HG03460 (cell line): ENCODE measurements at regions not wholly inside any gene's neighbourhood (a gene's known extent, or its start where the extent isn't known, plus 50 kb on each side); places are given as distances from the start of the nearest gene placed in this dataset.
"Not testable (repeated sequence)": the region's sequence is repeated elsewhere in the genome, so short reads cannot be mapped to it uniquely, and the experiment has no call there.

Experiments used
- ATAC-seq: cut with Tn5 transposase; IDR thresholded peaks from one replicate; pipeline ENCODE4 v1.9.1; 2021; ENCODE audit not compliant: unreplicated experiment

- no peak for ATAC-seq
Observed at GRCh38 chr12:58615576-58615975, 304.7 kb downstream of the LRIG3 start.

- ATAC-seq: no peak
Observed at GRCh38 chr12:58616618-58617017, 303.7 kb downstream of the LRIG3 start.

- no peak for ATAC-seq
Observed at GRCh38 chr12:58621126-58621525, 299.2 kb downstream of the LRIG3 start.

DNA sequence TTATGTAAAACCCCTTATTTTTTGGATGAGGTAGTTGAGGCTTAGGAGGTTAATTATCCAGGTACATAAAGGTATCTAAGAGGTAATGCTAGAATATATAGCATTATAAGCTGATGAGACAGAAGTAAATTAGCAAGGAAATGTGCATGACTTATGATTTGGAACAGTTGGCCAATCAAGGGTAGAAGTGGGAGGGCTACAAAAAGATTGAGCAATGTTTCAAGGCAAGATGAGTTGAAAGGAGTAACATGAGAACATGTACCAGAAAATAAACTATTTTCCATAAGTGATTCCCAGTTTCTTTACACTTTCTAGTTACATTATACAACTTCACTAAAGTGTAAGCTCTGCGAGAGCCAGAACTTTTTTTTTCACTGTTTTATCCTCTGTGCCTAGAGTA lies 290.9 kb downstream of the LRIG3 start:
- ATAC-seq: no peak

DNA sequence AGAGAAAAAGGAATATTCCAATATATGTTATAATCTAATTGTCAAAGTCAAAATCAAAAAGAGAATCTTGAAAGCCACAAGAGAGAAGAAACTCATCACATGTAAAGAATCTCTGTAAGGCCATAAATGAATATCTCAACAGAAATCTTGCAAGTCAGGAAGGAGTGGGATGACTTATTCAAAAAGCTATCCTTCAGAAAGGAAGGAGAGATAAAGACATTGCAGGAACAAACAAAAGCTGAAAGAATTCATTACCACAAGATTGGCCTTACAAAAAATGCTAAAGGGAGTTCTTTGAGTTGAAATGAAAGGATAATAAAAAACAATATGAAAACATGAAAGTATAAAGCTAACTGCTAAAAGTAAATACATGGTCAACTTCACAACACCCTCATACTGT lies 286.8 kb downstream of the LRIG3 start:
- ATAC-seq: no peak

DNA sequence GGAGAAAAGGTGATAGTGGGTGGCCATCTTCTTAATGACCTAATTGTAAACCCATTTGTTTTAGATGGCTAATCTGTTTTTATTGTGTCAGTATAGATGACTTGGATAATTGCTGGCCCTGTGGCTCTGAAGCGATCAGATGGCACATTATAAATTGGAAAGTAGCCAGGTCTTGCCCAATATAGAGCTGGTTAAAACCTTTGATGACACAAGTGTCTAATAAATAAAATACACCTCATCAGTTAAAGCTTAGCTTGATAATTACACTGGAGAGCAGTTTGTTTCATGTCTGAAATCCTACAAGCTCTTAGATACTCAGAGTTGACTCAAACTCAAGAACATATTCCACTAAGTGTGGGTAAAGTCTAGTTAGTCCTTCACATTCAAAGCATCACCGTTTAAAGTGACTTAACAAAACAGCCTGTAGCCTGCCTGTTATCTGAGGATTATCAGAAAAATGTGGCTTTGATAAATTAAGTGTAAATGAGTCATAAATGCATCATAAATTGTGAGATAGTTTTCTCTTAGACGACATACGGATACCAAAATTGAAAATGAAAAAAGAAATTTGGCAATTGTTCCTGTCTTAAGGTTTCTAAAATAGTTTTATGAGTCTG lies 280.9 kb downstream of the LRIG3 start:
- ATAC-seq: no peak

DNA sequence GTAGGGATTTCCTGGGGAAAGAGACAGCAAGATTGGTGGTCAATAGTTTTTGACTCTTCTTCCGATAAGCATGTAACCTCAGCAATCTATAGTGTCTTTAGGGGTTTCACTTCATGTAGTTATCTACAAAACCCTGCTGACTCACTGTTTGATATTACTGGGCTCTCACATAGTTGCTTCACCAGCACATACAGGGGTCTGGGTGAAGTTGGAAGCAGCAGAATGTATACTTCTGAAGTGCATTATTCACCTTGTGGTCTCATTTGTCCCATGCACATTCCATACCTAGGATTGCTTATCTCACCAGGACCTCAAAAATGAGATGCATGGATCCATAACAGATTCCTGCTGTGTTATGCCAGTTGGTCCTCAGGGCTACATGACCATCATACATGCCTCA lies 280.0 kb downstream of the LRIG3 start:
- no peak for ATAC-seq

- ATAC-seq: no peak
Observed at GRCh38 chr12:58645946-58646345, 274.4 kb downstream of the LRIG3 start.

- ATAC-seq: no peak
Observed at GRCh38 chr12:58647495-58647894, 272.8 kb downstream of the LRIG3 start.

DNA sequence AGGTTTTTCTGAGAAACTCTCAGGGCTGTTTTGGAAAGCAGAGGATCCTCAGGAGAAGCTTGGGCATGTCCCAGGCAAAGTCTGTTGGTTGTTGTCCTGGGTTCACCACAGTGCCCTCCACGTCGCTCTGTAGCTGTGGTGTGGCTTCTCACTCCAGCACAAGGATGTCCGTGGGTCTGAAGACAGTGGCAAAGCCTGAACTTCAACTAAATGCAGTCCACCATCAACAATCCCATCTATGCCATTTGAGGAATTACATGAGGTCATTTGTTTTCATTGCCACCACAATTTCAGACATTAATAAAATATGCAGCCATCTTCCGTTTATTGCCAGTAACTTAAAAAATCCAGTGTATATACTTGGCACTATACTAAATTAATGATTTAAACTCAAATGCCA lies 272.1 kb downstream of the LRIG3 start:
- ATAC-seq: no peak

- ATAC-seq: no peak
Observed at GRCh38 chr12:58651850-58652249, 268.5 kb downstream of the LRIG3 start.

DNA sequence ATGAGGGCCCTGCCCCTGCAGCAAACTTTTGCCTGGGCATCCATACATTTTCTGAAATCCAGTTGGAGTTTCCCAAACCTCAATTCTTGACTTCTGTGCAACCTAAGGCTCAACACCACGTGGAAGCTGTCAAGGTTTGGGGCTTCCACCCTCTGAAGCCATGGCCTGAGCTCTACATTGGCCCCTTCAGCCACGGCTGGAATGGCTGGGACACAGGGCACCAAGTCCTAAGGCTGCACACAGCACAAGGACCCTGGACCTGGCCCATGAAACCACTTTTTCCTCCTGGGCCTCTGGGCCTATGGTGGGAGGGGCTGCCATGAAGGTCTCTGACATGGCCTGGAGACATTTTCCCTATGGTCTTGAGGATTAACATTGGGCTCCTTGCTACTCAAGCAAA lies 266.3 kb downstream of the LRIG3 start:
- no peak for ATAC-seq

DNA sequence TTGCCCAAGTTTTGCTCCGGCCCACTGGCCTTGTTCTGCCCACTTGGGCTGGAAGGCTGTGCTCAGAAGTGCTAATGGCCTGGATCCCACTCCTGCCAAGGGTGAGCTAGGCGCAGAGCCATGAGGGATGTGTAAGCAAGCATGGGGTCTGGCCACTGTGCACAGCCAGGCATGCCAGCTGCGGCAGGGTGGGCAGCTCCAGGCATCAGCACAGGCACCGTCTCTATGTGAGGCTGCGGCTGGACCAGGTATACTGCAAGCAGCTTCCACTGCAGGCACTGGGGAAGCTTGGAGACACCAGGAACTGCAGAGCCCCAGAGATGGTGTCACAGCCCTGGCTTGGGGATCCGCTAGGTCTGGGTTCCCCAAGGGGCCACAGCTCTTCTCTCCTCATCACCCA lies 264.9 kb downstream of the LRIG3 start:
- no peak for ATAC-seq

GRCh38 chr12:58656254-58657009 lies 263.9 kb downstream of the LRIG3 start:
- no peak for ATAC-seq

DNA sequence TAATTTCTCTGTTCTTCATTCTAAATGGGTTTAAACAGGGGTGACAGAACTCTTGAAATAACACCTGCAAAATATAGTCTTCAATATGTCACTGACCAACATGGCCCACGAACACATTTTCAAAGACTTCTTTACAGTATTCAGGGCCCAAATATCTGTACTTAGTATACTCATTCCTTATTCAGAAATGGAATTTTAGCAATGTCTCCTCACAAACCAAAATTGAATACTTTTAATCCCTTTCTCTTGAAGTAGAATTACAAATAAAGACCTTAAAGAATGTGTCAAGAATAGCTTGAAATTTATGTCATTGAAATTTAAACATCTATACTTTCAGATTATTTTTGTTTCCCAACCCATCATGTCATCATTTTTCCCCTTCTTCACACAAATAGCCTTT lies 263.1 kb downstream of the LRIG3 start:
- ATAC-seq: no peak

- no peak for ATAC-seq
Observed at GRCh38 chr12:58665375-58665774, 254.9 kb downstream of the LRIG3 start.

GRCh38 chr12:58668233-58668632 lies 252.1 kb downstream of the LRIG3 start:
- ATAC-seq: no peak

DNA sequence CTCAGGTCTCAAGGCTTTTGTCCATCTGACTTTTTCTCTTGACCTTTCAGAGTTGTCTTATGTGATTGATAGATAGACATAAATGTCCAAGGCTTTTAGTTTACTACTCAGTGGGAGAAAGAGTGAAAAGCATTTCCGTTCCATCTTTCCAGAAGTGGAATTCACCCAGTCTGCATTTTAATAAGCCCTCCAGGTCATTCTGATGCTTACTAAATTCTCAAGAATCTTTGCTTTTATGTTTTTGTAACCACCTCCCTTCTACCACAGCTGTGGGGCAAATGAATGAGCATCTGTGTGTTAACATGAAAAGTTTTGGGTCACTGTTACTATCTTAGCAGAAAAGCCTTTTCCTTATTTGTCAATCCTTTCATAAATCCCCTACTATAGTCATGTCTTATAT lies 251.4 kb downstream of the LRIG3 start:
- no peak for ATAC-seq

GRCh38 chr12:58670623-58671022 lies 249.7 kb downstream of the LRIG3 start:
- no peak for ATAC-seq

DNA sequence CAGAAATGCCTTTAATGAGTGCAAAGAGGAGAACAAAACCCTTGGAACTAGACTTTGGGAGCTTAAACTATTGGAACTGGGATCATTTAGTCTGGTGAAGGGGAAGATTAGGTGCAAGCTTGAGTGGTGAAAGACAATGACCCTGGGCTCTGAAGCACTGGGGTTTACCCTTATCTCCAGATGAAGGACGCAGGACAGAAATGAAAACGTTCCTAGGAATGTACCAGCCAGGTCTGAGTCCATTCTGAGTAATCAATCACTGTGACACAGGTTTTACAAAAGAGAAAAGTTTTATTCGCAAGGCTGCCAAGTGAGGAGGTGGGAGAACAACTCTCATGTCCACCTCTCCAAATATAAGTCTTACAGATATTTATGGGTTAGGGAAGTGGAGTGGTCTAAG lies 249.1 kb downstream of the LRIG3 start:
- ATAC-seq: no peak

GRCh38 chr12:58673021-58673420 lies 247.3 kb downstream of the LRIG3 start:
- no peak for ATAC-seq

DNA sequence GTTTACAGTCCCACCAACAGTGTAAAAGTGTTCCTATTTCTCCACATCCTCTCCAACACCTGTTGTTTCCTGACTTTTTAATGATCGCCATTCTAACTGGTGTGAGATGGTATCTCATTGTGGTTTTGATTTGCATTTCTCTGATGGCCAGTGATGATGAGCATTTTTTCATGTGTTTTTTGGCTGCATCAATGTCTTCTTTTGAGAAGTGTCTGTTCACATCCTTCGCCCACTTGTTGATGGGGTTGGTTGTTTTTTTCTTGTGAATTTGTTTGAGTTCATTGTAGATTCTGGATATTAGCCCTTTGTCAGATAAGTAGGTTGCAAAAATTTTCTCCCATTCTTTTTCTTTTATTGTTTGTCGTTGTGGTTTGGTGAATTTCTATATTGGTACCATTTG lies 242.5 kb downstream of the LRIG3 start:
- ATAC-seq: not testable (repeated sequence)

DNA sequence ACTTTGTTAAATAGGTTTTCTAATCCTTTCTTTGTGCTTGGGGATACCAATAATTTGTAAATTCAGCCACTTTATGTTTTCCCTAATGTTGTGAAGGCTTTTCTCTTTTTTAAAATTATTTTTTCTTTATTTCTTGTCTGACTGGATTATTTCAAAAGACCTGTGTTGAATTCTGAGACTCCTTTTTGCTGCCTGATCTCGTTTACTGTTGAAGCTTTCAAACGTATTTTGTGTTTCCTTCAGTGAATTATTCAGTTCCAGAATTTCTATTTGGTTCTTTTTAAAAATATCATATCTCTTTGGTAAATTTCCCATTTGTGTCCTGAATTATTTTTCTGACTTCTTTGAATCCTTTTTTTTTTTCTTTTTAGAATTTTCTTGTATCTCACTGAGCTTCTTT lies 241.6 kb downstream of the LRIG3 start:
- no peak for ATAC-seq
